OCI-LY1 (cell line): ENCODE measurements at regions not wholly inside any gene's neighbourhood (a gene's known extent, or its start where the extent isn't known, plus 50 kb on each side); places are given as distances from the start of the nearest gene placed in this dataset.

Source experiments
- H2AFZ ChIP-seq: fragments of 200-600 bp; sonication (generic), shearing (Covaris generic); 2 replicates; pipeline ENCODE4 v1.6.0; 2014; ENCODE audit warnings: antibody characterized with exemption, mild to moderate bottlenecking, low read length
- H3F3A ChIP-seq: fragments of 200-600 bp; sonication (generic), shearing (Covaris generic); 2 replicates; pipeline ENCODE4 v1.6.0; 2014; ENCODE audit warnings: mild to moderate bottlenecking, antibody characterized with exemption, low read length, moderate library complexity; ENCODE audit not compliant: insufficient read depth
- H3K27ac ChIP-seq: fragments of 200-600 bp; sonication (generic); 2 replicates; pipeline ENCODE4 v1.5.1; 2014; ENCODE audit warnings: low read length, mixed run types, mild to moderate bottlenecking, low read depth; ENCODE audit not compliant: poor library complexity, severe bottlenecking
- H3K27me3 ChIP-seq: fragments of 200-600 bp; sonication (generic); 2 replicates; pipeline ENCODE4 v1.6.0; 2014; ENCODE audit warnings: antibody characterized with exemption, mild to moderate bottlenecking, low read length, moderate library complexity; ENCODE audit not compliant: insufficient read depth
- H3K36me3 ChIP-seq: fragments of 200-600 bp; sonication (generic); 2 replicates; pipeline ENCODE4 v1.6.1; 2014; ENCODE audit warnings: mild to moderate bottlenecking, antibody characterized with exemption, low read length, moderate library complexity, mixed read lengths; ENCODE audit not compliant: insufficient read depth
- H3K4me1 ChIP-seq: fragments of 200-600 bp; sonication (generic); 2 replicates; pipeline ENCODE4 v1.5.1; 2014; ENCODE audit warnings: mild to moderate bottlenecking, low read length, moderate library complexity; ENCODE audit not compliant: insufficient read depth, severe bottlenecking
- H3K4me2 ChIP-seq: fragments of 200-600 bp; sonication (generic), shearing (Covaris generic); 2 replicates; pipeline ENCODE4 v1.6.1; 2014; ENCODE audit warnings: low read length
- H3K4me3 ChIP-seq: fragments of 200-600 bp; sonication (generic); 2 replicates; pipeline ENCODE4 v1.5.1; 2014; ENCODE audit warnings: low read length, low read depth, mild to moderate bottlenecking, mixed read lengths; ENCODE audit not compliant: poor library complexity, severe bottlenecking
- H3K79me2 ChIP-seq: fragments of 200-600 bp; shearing (Covaris generic); 2 replicates; pipeline ENCODE4 v1.6.1; 2016; ENCODE audit warnings: mixed run types, low read length, mixed read lengths; ENCODE audit not compliant: insufficient read depth
- H3K9ac ChIP-seq: fragments of 200-600 bp; sonication (generic), shearing (Covaris generic); 2 replicates; pipeline ENCODE4 v1.6.1; 2014; ENCODE audit warnings: mild to moderate bottlenecking, low read length, mixed read lengths
- H3K9me2 ChIP-seq: fragments of 200-600 bp; sonication (generic), shearing (Covaris generic); 2 replicates; pipeline ENCODE4 v1.6.1; 2014; ENCODE audit warnings: low read depth, mild to moderate bottlenecking, low read length, mixed read lengths
- H3K9me3 ChIP-seq: fragments of 200-600 bp; shearing (Covaris generic); 2 replicates; pipeline ENCODE4 v1.6.1; 2014; ENCODE audit warnings: low read length, mixed read lengths
- H4K20me1 ChIP-seq: fragments of 200-600 bp; sonication (generic), shearing (Covaris generic); 2 replicates; pipeline ENCODE4 v1.6.0; 2016; ENCODE audit warnings: mild to moderate bottlenecking, low read length; ENCODE audit not compliant: insufficient read depth
- EZH2 ChIP-seq: fragments of 200-600 bp; sonication (generic), shearing (Covaris generic); IDR thresholded peaks from 2 replicates; pipeline ENCODE4 v1.8.0; 2017; ENCODE audit warnings: borderline replicate concordance, mixed run types, mild to moderate bottlenecking, antibody characterized with exemption, low read length, moderate library complexity, mixed read lengths
- TF ChIP-seq, protein P1 (sequence below): fragments of 200-600 bp; sonication (generic), shearing (Covaris generic); IDR thresholded peaks from 2 replicates; pipeline ENCODE4 v1.5.1; 2017; ENCODE audit warnings: mild to moderate bottlenecking, antibody characterized with exemption, low read length, moderate library complexity, mixed read lengths

DNA sequence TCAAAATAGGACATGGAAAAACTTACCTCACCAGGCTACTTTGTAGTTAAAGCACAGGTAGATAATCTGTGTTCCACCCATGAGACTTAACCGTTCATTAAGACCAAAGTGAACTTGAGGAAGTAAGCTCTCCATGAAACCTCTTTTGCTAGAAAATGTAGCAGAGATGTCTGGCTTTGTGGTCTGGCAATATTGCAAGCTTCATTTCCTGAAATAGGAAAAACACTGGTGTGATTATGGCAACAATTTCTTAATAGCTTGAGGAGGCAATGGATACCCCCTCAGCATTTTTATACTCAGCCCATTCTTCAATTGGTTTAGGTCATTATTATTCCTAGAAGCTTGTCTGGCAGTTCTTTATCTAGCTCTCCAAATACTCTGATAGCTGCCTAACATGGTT is 957.3 kb downstream of the IGSF11 start:
- no peaks in the 10 kb centered on the region for H3K9me3 ChIP-seq
- no peaks in the 10 kb centered on the region for H4K20me1 ChIP-seq
- TF ChIP-seq EZH2, result no peak
- TF ChIP-seq, protein P1, sequence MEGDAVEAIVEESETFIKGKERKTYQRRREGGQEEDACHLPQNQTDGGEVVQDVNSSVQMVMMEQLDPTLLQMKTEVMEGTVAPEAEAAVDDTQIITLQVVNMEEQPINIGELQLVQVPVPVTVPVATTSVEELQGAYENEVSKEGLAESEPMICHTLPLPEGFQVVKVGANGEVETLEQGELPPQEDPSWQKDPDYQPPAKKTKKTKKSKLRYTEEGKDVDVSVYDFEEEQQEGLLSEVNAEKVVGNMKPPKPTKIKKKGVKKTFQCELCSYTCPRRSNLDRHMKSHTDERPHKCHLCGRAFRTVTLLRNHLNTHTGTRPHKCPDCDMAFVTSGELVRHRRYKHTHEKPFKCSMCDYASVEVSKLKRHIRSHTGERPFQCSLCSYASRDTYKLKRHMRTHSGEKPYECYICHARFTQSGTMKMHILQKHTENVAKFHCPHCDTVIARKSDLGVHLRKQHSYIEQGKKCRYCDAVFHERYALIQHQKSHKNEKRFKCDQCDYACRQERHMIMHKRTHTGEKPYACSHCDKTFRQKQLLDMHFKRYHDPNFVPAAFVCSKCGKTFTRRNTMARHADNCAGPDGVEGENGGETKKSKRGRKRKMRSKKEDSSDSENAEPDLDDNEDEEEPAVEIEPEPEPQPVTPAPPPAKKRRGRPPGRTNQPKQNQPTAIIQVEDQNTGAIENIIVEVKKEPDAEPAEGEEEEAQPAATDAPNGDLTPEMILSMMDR, result no peak
- H3K9me2 ChIP-seq, result no peaks in the 10 kb centered on the region
- no peaks in the 10 kb centered on the region for H3K79me2 ChIP-seq
- H3K9ac ChIP-seq, result no peak overlapping the region
- no peak overlapping the region for H3K27ac ChIP-seq
- no peak overlapping the region for H3K4me3 ChIP-seq
- H3F3A ChIP-seq, result no peaks in the 10 kb centered on the region
- H3K27me3 ChIP-seq, result no peaks in the 10 kb centered on the region
- no peak overlapping the region for H2AFZ ChIP-seq
- H3K4me2 ChIP-seq, result no peak overlapping the region
- H3K36me3 ChIP-seq, result no peaks in the 10 kb centered on the region
- no peaks in the 10 kb centered on the region for H3K4me1 ChIP-seq

DNA sequence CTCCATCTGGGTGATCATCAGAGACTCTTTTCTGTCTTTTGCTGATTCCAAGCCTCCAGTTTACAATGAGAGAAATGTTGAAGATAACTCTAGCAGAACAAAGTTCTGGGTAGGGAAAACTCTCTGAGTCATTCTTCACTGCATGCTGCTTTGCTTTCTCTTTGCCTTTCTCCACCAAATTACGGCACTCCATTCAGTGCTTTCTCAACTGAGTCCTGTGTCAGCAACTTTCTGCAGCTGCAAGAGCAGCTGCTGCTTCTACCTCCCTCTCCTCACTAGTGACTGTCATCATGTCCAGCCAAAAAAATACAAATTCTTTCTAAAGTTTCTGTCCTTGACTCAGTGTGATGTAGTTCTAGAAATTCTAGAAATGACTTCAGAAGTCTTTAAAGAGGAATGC is 953.8 kb downstream of the IGSF11 start:
- Histone ChIP-seq H3K27ac (no peak overlapping the region), H3K9me2 (no peaks in the 10 kb centered on the region), H3K79me2 (no peaks in the 10 kb centered on the region), H3K9me3 (no peaks in the 10 kb centered on the region), H3K9ac (no peak overlapping the region), H4K20me1 (no peaks in the 10 kb centered on the region), H2AFZ (no peak overlapping the region), H3K36me3 (no peaks in the 10 kb centered on the region), H3K4me1 (no peaks in the 10 kb centered on the region), H3K27me3 (no peaks in the 10 kb centered on the region), H3F3A (no peaks in the 10 kb centered on the region), H3K4me3 (no peak overlapping the region), H3K4me2 (no peak overlapping the region)
- TF ChIP-seq, protein P1, result no peak
- no peak for TF ChIP-seq EZH2

DNA sequence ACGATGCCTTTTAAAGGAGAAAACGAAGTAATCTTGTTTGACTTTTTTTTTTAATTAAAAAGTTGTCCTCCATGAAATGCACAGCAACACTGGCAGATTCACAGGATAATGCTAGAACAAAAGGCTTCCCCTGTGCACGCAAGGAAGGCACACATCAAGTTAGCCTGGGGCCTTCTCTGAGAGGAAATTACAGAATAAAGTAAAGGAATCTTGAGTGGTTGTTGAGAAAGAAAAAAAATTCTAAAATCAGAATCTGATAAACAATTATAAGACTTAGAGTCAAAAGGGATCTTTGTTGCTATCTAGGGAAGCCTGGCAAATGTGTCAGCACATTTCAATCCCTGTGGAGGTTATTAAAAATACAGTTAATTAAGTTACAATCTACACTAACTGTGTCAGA is 946.0 kb downstream of the IGSF11 start:
- no peak overlapping the region for H3K4me3 ChIP-seq
- H4K20me1 ChIP-seq, result no peaks in the 10 kb centered on the region
- H2AFZ ChIP-seq, result no peak overlapping the region
- H3K9me2 ChIP-seq, result no peaks in the 10 kb centered on the region
- H3K9me3 ChIP-seq, result no peaks in the 10 kb centered on the region
- H3K36me3 ChIP-seq, result no peaks in the 10 kb centered on the region
- H3K27me3 ChIP-seq, result no peaks in the 10 kb centered on the region
- H3K79me2 ChIP-seq, result no peaks in the 10 kb centered on the region
- no peak overlapping the region for H3K4me2 ChIP-seq
- no peaks in the 10 kb centered on the region for H3K4me1 ChIP-seq
- H3K9ac ChIP-seq, result no peak overlapping the region
- H3K27ac ChIP-seq, result no peak overlapping the region
- H3F3A ChIP-seq, result no peaks in the 10 kb centered on the region
- TF ChIP-seq EZH2, result no peak
- TF ChIP-seq, protein P1, result no peak
